H1 (cell line): ENCODE measurements at regions not wholly inside any gene's neighbourhood (a gene's known extent, or its start where the extent isn't known, plus 50 kb on each side); places are given as distances from the start of the nearest gene placed in this dataset.

ENCODE experiments used
- CTCF ChIA-PET: fragments of 300-600 bp; sonication (Branson Sonifier 250); formaldehyde crosslinking; loops from one replicate; lab custom pipeline; 2021; ENCODE audit not compliant: partially characterized antibody; lab: Charles Lee
- POLR2A ChIA-PET: fragments of 300-600 bp; sonication (Branson Sonifier 250); formaldehyde crosslinking; loops from one replicate; lab custom pipeline; 2021; ENCODE audit warnings: inconsistent platforms; ENCODE audit not compliant: partially characterized antibody; lab: Charles Lee
- DNase-seq, 2 experiments: peaks; one replicate each; pipeline versions ENCODE4 v3.0.0 to v3.0.0-alpha.2; 2010 to 2022; ENCODE audit warnings: low spot score in 2 of 2, low read depth in 1 of 2, mixed read lengths in 1 of 2
- FAIRE-seq: peaks from 2 replicates; lab custom pipeline; 2011; peaks lifted over from hg19 to GRCh38; lab: Jason Lieb, UNC
- H2AFZ ChIP-seq: 2 replicates; pipeline ENCODE4 v1.8.1; 2012; ENCODE audit warnings: low read length, inconsistent platforms
- H2AK5ac ChIP-seq: 2 replicates; pipeline ENCODE4 v1.6.1; 2013; ENCODE audit warnings: low read depth, low read length
- H2BK120ac ChIP-seq: replicated peaks from 2 replicates; pipeline ENCODE3; 2013; ENCODE audit warnings: low read depth, low read length, inconsistent platforms
- H2BK12ac ChIP-seq: 2 replicates; pipeline ENCODE4 v1.6.1; 2013; ENCODE audit warnings: low read depth, low read length
- H2BK15ac ChIP-seq: 2 replicates; pipeline ENCODE4 v1.6.1; 2013; ENCODE audit warnings: low read length
- H2BK20ac ChIP-seq: 2 replicates; pipeline ENCODE4 v1.6.1; 2013; ENCODE audit warnings: low read length
- H2BK5ac ChIP-seq: 2 replicates; pipeline ENCODE4 v1.6.1; 2013; ENCODE audit warnings: low read depth, low read length
- H3K14ac ChIP-seq: 2 replicates; pipeline ENCODE4 v1.6.1; 2013; ENCODE audit warnings: inconsistent platforms; ENCODE audit not compliant: insufficient read length
- H3K18ac ChIP-seq: 2 replicates; pipeline ENCODE4 v1.6.1; 2013; ENCODE audit warnings: low read length; ENCODE audit errors: extremely low read depth
- H3K23ac ChIP-seq: 2 replicates; pipeline ENCODE4 v1.6.1; 2013; ENCODE audit warnings: inconsistent platforms; ENCODE audit not compliant: insufficient read length
- H3K23me2 ChIP-seq: 2 replicates; pipeline ENCODE4 v1.6.1; 2013; ENCODE audit warnings: low read depth, low read length
- H3K27ac ChIP-seq: 2 replicates; pipeline ENCODE4 v1.6.1; 2011; ENCODE audit warnings: low read depth, low read length, inconsistent platforms
- H3K27me3 ChIP-seq, 4 experiments: replicated peaks in 1 of 4; 1 replicate in 1 of 4; 2 replicates in 3 of 4; pipeline versions ENCODE4 v1.6.1 to v1.8.1; 2011 to 2013; ENCODE audit warnings: low read length in 3 of 4, mild to moderate bottlenecking in 3 of 4, inconsistent platforms in 2 of 4, mixed read lengths in 2 of 4, moderate library complexity in 1 of 4; ENCODE audit not compliant: control insufficient read depth in 3 of 4, insufficient read depth in 3 of 4; ENCODE audit errors: extremely low read depth in 1 of 4
- H3K36me3 ChIP-seq, 4 experiments: 2 replicates each; pipeline versions ENCODE4 v1.6.1 to v1.8.1; 2011 to 2013; ENCODE audit warnings: mild to moderate bottlenecking in 4 of 4, low read length in 3 of 4, moderate library complexity in 2 of 4, control low read depth in 1 of 4, inconsistent platforms in 1 of 4; ENCODE audit not compliant: insufficient read depth in 4 of 4, control insufficient read depth in 2 of 4
- H3K4ac ChIP-seq: replicated peaks from 2 replicates; pipeline ENCODE3; 2013; ENCODE audit warnings: low read length, low read depth, mixed read lengths, inconsistent platforms; ENCODE audit not compliant: insufficient read length
- H3K4me1 ChIP-seq, 4 experiments: replicated peaks in 1 of 4; 1 replicate in 1 of 4; 2 replicates in 3 of 4; pipeline versions ENCODE4 v1.6.1 to v1.8.1; 2011 to 2013; ENCODE audit warnings: low read length in 3 of 4, inconsistent platforms in 2 of 4, mixed read lengths in 1 of 4; ENCODE audit not compliant: insufficient read depth in 4 of 4, control insufficient read depth in 3 of 4
- H3K4me2 ChIP-seq, 2 experiments: 2 replicates each; pipeline versions ENCODE4 v1.6.1 to v1.8.1; 2011 to 2013; ENCODE audit warnings: low read depth in 2 of 2, low read length in 2 of 2, control low read depth in 1 of 2, inconsistent platforms in 1 of 2, mild to moderate bottlenecking in 1 of 2; ENCODE audit not compliant: insufficient read depth in 1 of 2
- H3K4me3 ChIP-seq, 4 experiments: fragments of 200-600, 300-600 bp in 1 of 4; sonication (generic), shearing (Covaris generic), sonication (Bioruptor Twin) in 1 of 4; 2 replicates each; pipeline versions ENCODE4 v1.5.1 to v1.8.1; 2011 to 2016; ENCODE audit warnings: low read length in 4 of 4, low read depth in 3 of 4, control low read depth in 2 of 4, inconsistent platforms in 2 of 4, mild to moderate bottlenecking in 2 of 4, mixed read lengths in 1 of 4, moderate library complexity in 1 of 4; ENCODE audit not compliant: insufficient read depth in 2 of 4; ENCODE audit errors: extremely low read depth in 1 of 4
- H3K56ac ChIP-seq: replicated peaks from 2 replicates; pipeline ENCODE3; 2013; ENCODE audit warnings: low read depth, mild to moderate bottlenecking, mixed read lengths, low read length, inconsistent platforms; ENCODE audit not compliant: insufficient read length
- H3K79me1 ChIP-seq: 2 replicates; pipeline ENCODE4 v1.6.1; 2013; ENCODE audit warnings: low read depth, low read length, control low read depth
- H3K79me2 ChIP-seq, 2 experiments: 2 replicates each; pipeline versions ENCODE4 v1.6.1 to v1.8.1; 2012 to 2013; ENCODE audit warnings: low read length in 2 of 2, mild to moderate bottlenecking in 2 of 2, inconsistent platforms in 1 of 2; ENCODE audit not compliant: insufficient read depth in 2 of 2, control insufficient read depth in 1 of 2
- H3K9ac ChIP-seq, 4 experiments: replicated peaks in 1 of 4; 1 replicate in 1 of 4; 2 replicates in 3 of 4; pipeline versions ENCODE4 v1.6.1 to v1.8.1; 2011 to 2013; ENCODE audit warnings: low read depth in 3 of 4, low read length in 3 of 4, control low read depth in 2 of 4, mild to moderate bottlenecking in 2 of 4, moderate library complexity in 2 of 4, inconsistent platforms in 1 of 4; ENCODE audit errors: extremely low read depth in 1 of 4
- H3K9me3 ChIP-seq, 2 experiments: 2 replicates each; pipeline versions ENCODE4 v1.6.1 to v1.8.1; 2012 to 2013; ENCODE audit warnings: mild to moderate bottlenecking in 2 of 2, moderate library complexity in 2 of 2, control low read depth in 1 of 2, inconsistent platforms in 1 of 2, low read depth in 1 of 2, low read length in 1 of 2, mixed read lengths in 1 of 2; ENCODE audit not compliant: insufficient read depth in 2 of 2
- H4K20me1 ChIP-seq, 2 experiments: replicated peaks in 1 of 2; 2 replicates each; pipeline versions ENCODE3 to v1.8.1; 2011 to 2013; ENCODE audit warnings: inconsistent platforms in 2 of 2, low read length in 2 of 2, mild to moderate bottlenecking in 1 of 2; ENCODE audit not compliant: insufficient read depth in 2 of 2, control insufficient read depth in 1 of 2
- H4K5ac ChIP-seq: 2 replicates; pipeline ENCODE4 v1.6.1; 2013; ENCODE audit warnings: low read length, low read depth, mixed read lengths, inconsistent platforms; ENCODE audit not compliant: insufficient read length
- H4K8ac ChIP-seq: 2 replicates; pipeline ENCODE4 v1.8.0; 2013; ENCODE audit warnings: mild to moderate bottlenecking, moderate library complexity, low read length, inconsistent platforms; ENCODE audit not compliant: insufficient read depth; ENCODE audit errors: extremely low read depth
- H4K91ac ChIP-seq: replicated peaks from 2 replicates; pipeline ENCODE3; 2013; ENCODE audit warnings: low read length, mixed read lengths, inconsistent platforms; ENCODE audit not compliant: insufficient read length
- ATF3 ChIP-seq: IDR thresholded peaks from 2 replicates; pipeline ENCODE4 v1.6.1; 2011; ENCODE audit warnings: low read depth, mild to moderate bottlenecking, low read length; ENCODE audit not compliant: insufficient read depth
- BACH1 ChIP-seq: IDR thresholded peaks from 2 replicates; pipeline ENCODE4 v1.6.1; 2012; ENCODE audit warnings: low read length, improper control_type of control experiment
- CBX8 ChIP-seq: fragments of 300-800, 300-1000 bp; sonication (generic); IDR thresholded peaks from 2 replicates; pipeline ENCODE4 v1.7.1; 2016; ENCODE audit warnings: low read depth, low read length, borderline replicate concordance
- E2F6 ChIP-seq: IDR thresholded peaks from 2 replicates; pipeline ENCODE4 v1.6.1; 2012; ENCODE audit warnings: inconsistent platforms
- GABPA ChIP-seq: IDR thresholded peaks from 2 replicates; pipeline ENCODE4 v1.6.1; 2011; ENCODE audit warnings: mild to moderate bottlenecking, low read length, moderate library complexity, borderline replicate concordance; ENCODE audit not compliant: insufficient read depth
- HDAC6 ChIP-seq: IDR thresholded peaks from one replicate; pipeline ENCODE4 v1.7.1; 2012; ENCODE audit warnings: low read depth, mild to moderate bottlenecking, inconsistent platforms, low read length, moderate library complexity
- JUN ChIP-seq: IDR thresholded peaks from 2 replicates; pipeline ENCODE4 v1.6.1; 2011; ENCODE audit warnings: low read depth, mild to moderate bottlenecking, improper control_type of control experiment, low read length
- JUND ChIP-seq: IDR thresholded peaks from 2 replicates; pipeline ENCODE4 v1.6.1; 2011; ENCODE audit warnings: mild to moderate bottlenecking, improper control_type of control experiment, low read length
- KDM1A ChIP-seq: fragments of 200-600, 300-600 bp; sonication (generic); IDR thresholded peaks from 2 replicates; pipeline ENCODE4 v1.7.1; 2016; ENCODE audit warnings: mild to moderate bottlenecking, low read length, borderline replicate concordance
- MAFK ChIP-seq: IDR thresholded peaks from 2 replicates; pipeline ENCODE4 v1.6.1; 2012; ENCODE audit warnings: low read depth, mild to moderate bottlenecking, improper control_type of control experiment, low read length
- RBBP5 ChIP-seq: IDR thresholded peaks from 2 replicates; pipeline ENCODE4 v1.7.1; 2012; ENCODE audit warnings: low read depth, mild to moderate bottlenecking, inconsistent platforms, low read length, moderate library complexity, borderline replicate concordance
- SAP30 ChIP-seq: fragments of 300-600 bp; sonication (generic); IDR thresholded peaks from 2 replicates; pipeline ENCODE4 v1.7.1; 2012; ENCODE audit warnings: low read length, moderate library complexity, mild to moderate bottlenecking, inconsistent platforms; ENCODE audit not compliant: insufficient read depth, insufficient replicate concordance
- SUZ12 ChIP-seq: fragments of 200-600 bp; sonication (generic); IDR thresholded peaks from 2 replicates; pipeline ENCODE4 v1.6.1; 2012; ENCODE audit warnings: mild to moderate bottlenecking, inconsistent platforms, low read length, moderate library complexity, mixed read lengths
- TEAD4 ChIP-seq: IDR thresholded peaks from 2 replicates; pipeline ENCODE4 v1.6.1; 2012; ENCODE audit warnings: low read depth, low read length, inconsistent platforms, mixed read lengths
- WGBS, 2 experiments: shearing (Covaris generic) in 1 of 2; methylation state at CpG; one replicate each; pipeline versions ENCODE4 v1.1.6 to v1.1.7; 2013 to 2015; ENCODE audit warnings: low lambda C conversion rate in 2 of 2, mixed read lengths in 2 of 2, inconsistent platforms in 1 of 2, low coverage in 1 of 2, missing lambda C conversion rate in 1 of 2; ENCODE audit not compliant: insufficient replicate concordance in 2 of 2, insufficient coverage in 1 of 2, insufficient read length in 1 of 2; ENCODE audit errors: extremely low coverage in 1 of 2, missing lambda C conversion rate in 1 of 2; 5-methylcytosine and 5-hydroxymethylcytosine counted together

GRCh38 chr16:64773638-64774037 lies 348.2 kb downstream of the CDH11 start:
- H4K8ac ChIP-seq = no peak overlapping the region
- H2BK120ac ChIP-seq = no peak overlapping the region
- CTCF ChIA-PET = no interaction called here
- 98% methylated on average over 2 of the region's 2 CpGs; no CpG with 5 or more reads in 1 of the 2 experiments for WGBS, 2 experiments
- DNase-seq (no peak), FAIRE-seq (no peak)
- H3K79me2 ChIP-seq = no peaks in the 10 kb centered on the region
- no peak overlapping the region for H3K4ac ChIP-seq
- H3K36me3 ChIP-seq = no peaks in the 10 kb centered on the region; a peak in 1 of 8 replicates
- POLR2A ChIA-PET = no interaction called here
- no peak overlapping the region for H3K27ac ChIP-seq
- H3K4me1 ChIP-seq = no peaks in the 10 kb centered on the region
- H3K4me3 ChIP-seq = no peak overlapping the region
- no peak overlapping the region for H3K56ac ChIP-seq
- H4K91ac ChIP-seq = no peak overlapping the region
- H3K9me3 ChIP-seq = no peaks in the 10 kb centered on the region
- no peak for TF ChIP-seq ATF3
- TF ChIP-seq JUN = no peak
- TF ChIP-seq KDM1A = no peak
- TF ChIP-seq RBBP5 = no peak
- TF ChIP-seq MAFK = no peak
- no peak for TF ChIP-seq JUND
- no peak for TF ChIP-seq SUZ12
- no peak for TF ChIP-seq TEAD4
- TF ChIP-seq GABPA = no peak
- no peak for TF ChIP-seq CBX8
- no peak for TF ChIP-seq BACH1
- no peak for TF ChIP-seq HDAC6
- TF ChIP-seq SAP30 = no peak
- no peak for TF ChIP-seq E2F6
- no peak overlapping the region for H4K5ac ChIP-seq
- H2AK5ac ChIP-seq = no peak overlapping the region
- H3K14ac ChIP-seq = no peak overlapping the region
- H4K20me1 ChIP-seq = no peaks in the 10 kb centered on the region
- H2BK20ac ChIP-seq = no peak overlapping the region
- no peak overlapping the region for H2BK12ac ChIP-seq
- H3K79me1 ChIP-seq = no peaks in the 10 kb centered on the region
- no peak overlapping the region for H2BK5ac ChIP-seq
- no peaks in the 10 kb centered on the region for H3K27me3 ChIP-seq
- no peak overlapping the region for H3K9ac ChIP-seq
- no peaks in the 10 kb centered on the region for H3K23me2 ChIP-seq
- no peak overlapping the region for H3K4me2 ChIP-seq
- H3K23ac ChIP-seq = no peak overlapping the region
- no peak overlapping the region for H2AFZ ChIP-seq
- H3K18ac ChIP-seq = no peak overlapping the region
- no peak overlapping the region for H2BK15ac ChIP-seq
